T follicular helper cell (primary cell): ENCODE measurements at regions not wholly inside any gene's neighbourhood (a gene's known extent, or its start where the extent isn't known, plus 50 kb on each side); places are given as distances from the start of the nearest gene placed in this dataset.
"Not testable (repeated sequence)": the region's sequence is repeated elsewhere in the genome, so short reads cannot be mapped to it uniquely, and the experiment has no call there.

Source experiments
- DNase-seq: peaks from one replicate; pipeline ENCODE4 v3.0.0-alpha.2; 2020; ENCODE audit warnings: low read depth

DNA sequence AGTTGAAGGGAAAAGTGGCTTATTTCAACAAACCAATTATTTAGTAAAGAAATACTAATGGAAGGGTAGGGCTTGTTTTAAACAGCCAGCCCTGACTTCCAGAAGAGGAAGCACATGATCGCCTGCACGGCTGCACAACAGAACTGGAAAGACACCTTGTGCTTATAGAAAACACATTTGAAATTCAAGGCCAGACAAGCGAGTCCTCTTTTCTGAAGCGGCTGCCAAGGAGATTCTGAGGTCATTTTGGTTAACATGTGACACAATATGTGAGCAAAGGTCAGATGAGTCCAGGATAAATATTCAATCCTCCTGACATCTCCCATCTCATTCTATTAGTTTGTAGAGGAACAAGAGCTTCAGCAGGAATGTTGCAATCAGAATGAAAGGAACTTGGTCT, 461.4 kb upstream of the ST8SIA4 start:
- no peak for DNase-seq

- DNase-seq = no peak
Observed at GRCh38 chr5:101362067-101362466, 459.0 kb upstream of the ST8SIA4 start.

DNA sequence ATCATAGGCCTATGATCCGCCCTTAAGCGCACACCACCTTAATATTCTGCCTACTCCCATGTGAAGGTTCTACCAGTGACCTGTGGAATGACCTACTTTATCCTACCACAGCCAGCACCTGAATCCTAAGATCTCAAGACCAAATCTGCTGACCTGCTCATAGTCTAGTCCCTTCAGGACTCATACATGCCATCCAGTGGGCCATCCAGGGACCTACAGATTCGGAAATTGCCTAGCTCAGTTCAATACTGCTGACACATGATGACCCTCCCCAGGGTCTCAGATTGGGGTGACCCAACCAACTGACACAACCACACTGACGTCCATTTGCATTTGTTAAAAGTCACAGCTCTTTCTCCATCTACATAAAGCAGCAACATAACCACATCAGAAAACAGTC, 443.8 kb upstream of the ST8SIA4 start:
- no peak for DNase-seq

DNA sequence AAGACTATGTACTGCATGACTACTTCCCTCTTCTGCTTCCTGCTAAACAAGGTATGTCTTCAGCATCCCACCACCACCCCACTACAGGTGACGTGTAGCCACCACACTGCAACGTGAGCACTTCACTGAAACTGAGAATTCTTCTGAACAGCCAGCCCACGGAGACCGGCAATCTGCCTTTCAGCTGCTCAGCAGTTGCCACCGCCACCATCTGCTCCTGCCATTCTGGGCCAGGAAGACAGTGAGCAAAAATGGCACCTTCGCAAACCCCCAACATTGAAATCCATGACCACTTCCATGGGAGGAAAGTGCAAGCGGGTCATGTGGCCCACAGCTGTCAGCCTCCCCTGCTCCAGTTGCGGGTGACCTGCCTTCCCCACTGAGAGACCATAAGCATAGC, 443.4 kb upstream of the ST8SIA4 start:
- DNase-seq = no peak

DNA sequence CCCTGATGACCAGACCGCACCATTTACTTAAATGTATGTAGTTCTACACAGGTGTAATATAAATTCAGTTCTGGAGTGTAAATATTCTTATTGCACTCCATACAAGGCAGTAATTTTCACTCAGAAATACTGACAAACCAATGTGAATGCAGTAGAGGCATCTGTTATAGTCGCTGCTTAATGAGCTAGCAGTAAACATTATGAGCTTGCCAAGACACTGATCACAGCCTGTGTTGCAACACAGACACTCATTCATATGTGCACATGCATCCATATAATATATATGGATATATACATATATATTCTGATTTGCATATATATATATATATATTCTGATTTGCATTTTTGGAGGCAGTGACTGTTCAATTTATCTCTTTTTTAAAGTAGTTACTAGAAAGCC, 435.1 kb upstream of the ST8SIA4 start:
- no peak for DNase-seq

GRCh38 chr5:101327816-101328215, 424.7 kb upstream of the ST8SIA4 start:
- DNase-seq = no peak

DNA sequence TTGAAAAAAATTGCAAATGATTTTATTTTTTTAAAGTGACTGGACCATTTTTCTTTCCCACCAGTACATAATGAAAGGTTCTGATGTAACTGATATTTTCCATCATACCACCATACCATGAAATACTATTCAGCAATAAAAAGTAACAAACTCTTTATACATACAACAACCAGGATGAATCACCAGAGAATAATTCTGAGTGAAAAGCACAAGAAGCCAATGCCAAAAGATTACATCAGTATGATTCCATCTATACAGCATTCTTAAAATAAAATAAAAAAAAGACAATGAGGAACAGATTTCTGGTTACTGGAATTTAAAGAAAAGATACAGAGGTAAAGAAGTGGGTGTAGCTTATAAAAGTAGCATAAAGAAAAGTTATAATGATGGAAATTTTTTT, 423.7 kb upstream of the ST8SIA4 start:
- DNase-seq = no peak

GRCh38 chr5:101316401-101316800, 413.3 kb upstream of the ST8SIA4 start:
- not testable (repeated sequence) for DNase-seq

- DNase-seq = no peak
Observed at GRCh38 chr5:101306391-101307137, 403.5 kb upstream of the ST8SIA4 start.

DNA sequence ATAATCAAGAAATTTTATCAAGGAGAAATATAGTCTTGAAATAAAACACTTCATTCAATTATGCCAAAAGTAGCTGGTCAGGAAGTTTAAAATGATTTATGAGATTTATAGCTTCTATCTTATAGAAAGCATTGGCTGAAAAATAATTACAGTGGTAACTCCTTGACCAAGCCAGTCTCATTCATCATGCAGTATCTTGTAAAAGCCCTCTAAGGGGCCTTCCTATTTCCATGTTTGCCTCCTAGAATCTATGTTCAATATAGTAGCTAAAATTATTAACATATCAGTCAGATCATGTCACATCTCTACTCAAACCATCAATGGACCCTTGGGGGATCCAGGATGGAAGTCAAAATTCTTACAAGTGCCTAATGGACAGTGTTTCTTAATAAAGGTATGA, 393.4 kb upstream of the ST8SIA4 start:
- no peak for DNase-seq

GRCh38 chr5:101292199-101292598, 389.1 kb upstream of the ST8SIA4 start:
- no peak for DNase-seq

- DNase-seq = not testable (repeated sequence)
Observed at GRCh38 chr5:101290761-101291160, 387.7 kb upstream of the ST8SIA4 start.

DNA sequence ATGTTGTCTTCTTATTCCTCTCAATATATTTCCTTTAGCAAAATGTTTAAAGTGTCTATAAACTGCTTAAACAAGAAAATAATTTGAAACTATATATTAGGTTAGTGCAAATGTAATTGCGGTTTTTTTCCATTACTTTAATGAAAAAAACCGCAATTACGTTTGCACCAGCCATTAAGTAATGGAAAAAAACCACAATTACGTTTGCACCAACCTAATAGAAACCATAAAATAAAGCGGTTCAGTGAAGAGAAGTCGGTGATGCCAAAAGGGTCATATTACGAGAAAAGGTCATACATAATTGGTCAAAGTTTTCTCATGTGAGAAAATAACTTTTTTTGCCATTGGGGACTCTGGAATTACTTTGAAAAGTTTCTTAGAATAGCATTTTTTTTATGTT, 385.6 kb upstream of the ST8SIA4 start:
- DNase-seq = no peak

DNA sequence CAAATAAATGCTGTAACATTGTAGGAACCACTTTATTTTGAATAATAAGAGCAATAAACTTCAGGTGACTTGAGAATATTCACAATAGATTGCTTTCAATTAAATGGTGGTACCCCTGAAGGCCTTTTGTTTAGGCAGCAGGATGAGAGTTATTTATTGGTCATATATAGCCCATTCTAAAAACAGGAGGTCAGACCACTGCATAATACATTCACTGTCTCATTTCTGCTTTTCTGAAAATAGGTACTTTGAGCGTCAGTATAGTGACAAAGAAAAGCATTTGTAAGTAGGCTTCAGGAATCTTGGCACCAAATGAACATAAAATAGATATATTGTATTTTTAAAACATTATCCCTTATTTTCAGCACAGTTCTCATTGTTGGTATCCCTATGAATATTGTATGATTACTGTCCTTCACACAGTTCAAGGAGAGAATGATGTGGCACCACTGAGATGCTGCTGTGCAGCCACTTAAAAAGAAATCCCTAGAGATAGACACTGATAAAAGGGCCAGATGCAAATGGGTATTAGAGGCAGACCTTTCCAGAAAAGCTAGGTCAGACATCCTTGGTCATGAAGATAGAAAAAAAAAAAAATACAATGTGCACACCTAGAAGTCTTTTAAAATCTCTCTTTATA, 381.8 kb upstream of the ST8SIA4 start:
- DNase-seq = no peak

- not testable (repeated sequence) for DNase-seq
Observed at GRCh38 chr5:101283938-101284337, 380.9 kb upstream of the ST8SIA4 start.

GRCh38 chr5:101278917-101279316, 375.8 kb upstream of the ST8SIA4 start:
- DNase-seq = no peak

GRCh38 chr5:101278011-101278687, 375.1 kb upstream of the ST8SIA4 start:
- DNase-seq = no peak

GRCh38 chr5:101271945-101272344, 368.9 kb upstream of the ST8SIA4 start:
- DNase-seq = no peak

DNA sequence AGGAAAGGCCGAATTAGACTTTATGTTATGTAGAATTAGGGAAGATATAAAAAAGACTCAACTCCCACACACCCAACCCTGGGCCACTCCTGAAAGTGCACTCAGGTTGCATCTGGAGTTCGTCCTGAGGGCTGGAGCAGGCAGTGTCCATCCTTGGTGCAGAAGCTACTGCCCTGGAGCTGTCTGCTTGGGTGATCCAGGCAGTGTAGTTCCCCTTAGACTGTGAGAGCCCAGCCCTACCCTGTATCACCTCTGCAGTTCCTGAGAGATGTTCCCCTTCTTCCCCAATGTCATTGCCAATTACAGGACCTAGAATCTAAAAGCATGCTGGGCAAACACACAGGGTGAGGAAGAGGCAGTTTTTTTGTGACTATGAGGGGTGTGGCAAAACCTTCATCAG, 368.3 kb upstream of the ST8SIA4 start:
- no peak for DNase-seq

DNA sequence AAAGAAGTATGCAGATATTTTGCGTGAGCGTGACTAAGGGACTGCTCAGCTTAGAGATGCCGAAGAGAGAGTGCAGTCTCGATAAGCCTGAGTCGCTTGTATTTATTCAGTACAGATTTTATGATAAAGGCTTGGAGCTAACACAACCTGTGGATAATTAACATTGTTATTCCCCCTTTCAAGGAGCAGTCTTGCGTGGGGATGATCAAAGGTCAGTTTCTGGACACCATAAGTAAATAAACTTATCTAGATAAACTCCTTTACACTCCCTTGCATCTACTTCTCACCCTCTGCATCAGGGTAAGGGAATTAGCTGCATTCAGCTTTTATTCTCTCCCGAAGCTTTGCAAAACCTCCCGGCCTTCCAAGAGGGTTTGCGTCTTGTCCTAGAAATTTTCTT, 357.8 kb upstream of the ST8SIA4 start:
- no peak for DNase-seq

DNA sequence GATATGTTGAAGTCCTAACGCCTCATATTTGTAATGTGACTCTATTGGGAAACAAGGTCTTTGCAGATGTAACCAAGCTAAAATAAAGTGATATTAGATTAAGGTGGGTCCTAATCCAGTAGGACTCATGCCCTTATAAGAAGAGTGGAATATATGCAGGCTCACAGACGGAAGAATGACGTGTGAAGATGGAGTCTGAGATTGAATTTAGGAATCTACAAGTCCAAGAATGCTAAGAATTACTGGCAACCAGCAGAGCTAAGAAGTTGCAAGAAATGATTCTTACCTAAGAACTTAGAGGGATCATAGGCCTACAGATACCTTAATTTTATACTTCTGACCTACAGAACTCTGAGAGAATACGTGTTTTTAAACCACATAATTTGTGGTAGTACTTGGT, 350.0 kb upstream of the ST8SIA4 start:
- DNase-seq = no peak

DNA sequence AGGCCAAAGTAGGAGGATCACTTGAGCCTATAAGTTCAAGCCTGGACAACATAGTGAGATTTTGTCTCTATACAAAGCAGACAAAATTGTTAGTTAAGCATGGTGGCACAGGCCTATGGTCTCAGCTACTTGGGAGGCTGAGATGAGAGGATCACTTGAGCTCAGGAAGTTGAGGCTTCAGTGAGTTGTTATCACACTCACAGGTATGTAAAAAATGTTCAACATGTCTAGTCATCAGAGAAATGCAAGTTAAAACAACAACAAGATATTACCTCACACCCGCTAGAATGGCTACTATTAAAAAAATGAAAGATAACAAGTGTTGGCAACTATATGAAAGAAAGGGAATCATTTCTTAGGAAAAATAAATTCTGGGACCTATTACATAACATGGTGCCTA, 341.5 kb upstream of the ST8SIA4 start:
- DNase-seq = no peak

DNA sequence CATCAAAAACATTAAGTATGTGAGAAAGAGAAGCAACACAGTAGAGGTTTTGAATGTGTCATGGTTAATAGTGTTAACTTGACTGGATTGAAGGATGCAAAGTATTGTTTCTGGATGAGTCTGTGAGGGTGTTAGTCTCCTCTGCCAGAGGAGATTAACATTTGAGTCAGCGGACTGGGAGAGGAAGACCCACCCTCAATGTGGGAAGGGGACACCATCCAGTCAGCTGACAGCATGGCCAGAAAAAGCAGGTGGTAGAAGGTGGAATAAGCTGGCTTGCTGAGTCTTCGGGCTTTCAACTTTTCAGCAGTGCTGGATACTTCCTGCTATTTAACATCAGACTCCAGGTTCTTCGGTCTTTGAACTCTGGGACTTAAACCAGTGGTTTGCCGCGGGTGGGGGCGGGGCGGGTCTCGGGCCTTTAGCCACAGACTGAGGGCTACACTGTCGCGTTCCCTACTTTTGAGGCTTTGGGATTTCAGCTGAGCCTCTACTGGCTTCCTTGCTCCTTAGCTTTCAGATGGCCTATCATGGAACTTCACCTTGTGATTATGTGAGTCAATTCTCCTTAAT, 309.9 kb upstream of the ST8SIA4 start:
- no peak for DNase-seq
